ENCODE measurements at regions not wholly inside any gene's neighbourhood (a gene's known extent, or its start where the extent isn't known, plus 50 kb on each side); places are given as distances from the start of the nearest gene placed in this dataset.
"Not testable (repeated sequence)": the region's sequence is repeated elsewhere in the genome, so short reads cannot be mapped to it uniquely, and the experiment has no call there.

DNA sequence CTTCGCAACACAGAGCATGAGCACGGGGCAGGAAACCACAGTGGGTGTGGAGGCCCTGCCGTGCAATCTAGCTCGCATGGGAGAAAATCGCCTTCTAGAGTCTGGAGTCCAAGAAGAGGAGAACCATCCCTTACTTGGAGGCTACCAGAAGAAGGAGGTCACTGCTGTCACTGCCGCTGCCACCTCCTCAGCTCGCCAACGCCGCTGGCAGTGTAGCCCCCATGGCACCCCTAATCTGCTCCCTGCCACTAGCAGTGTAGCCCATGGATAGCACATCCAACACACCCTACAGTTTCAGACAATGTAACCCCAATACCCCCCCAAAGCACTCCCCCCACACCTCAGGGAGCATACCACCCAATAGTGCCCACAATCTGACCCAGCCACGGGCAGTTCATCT, 438.0 kb upstream of the ZNF337 start:
- TF ChIP-seq CTCF (conservative IDR thresholded peaks at IDR 0.05; ENCODE audit: low read length): no peak
- TF ChIP-seq EZH2phosphoT487 (IDR thresholded peaks at IDR 0.05; ENCODE audit: borderline replicate concordance, low read depth, low read length): no peak
- Histone ChIP-seq H4K20me1 (ENCODE audit: insufficient read depth, low read length) (no peaks in the 10 kb centered on the region), H3K36me3 (ENCODE audit: insufficient read depth, low read length) (no peaks in the 10 kb centered on the region), H3K79me2 (ENCODE audit: insufficient read depth, low read depth, low read length) (no peaks in the 10 kb centered on the region), H3K27ac (ENCODE audit: low read depth, low read length, poor library complexity, severe bottlenecking) (no peak overlapping the region), H3K4me1 (ENCODE audit: insufficient read depth, low read length, poor library complexity, severe bottlenecking) (no peaks in the 10 kb centered on the region), H2AFZ (ENCODE audit: low read length) (no peak overlapping the region), H3K4me2 (ENCODE audit: low read length) (no peak overlapping the region), H3K9me3 (ENCODE audit: low read length) (no peaks in the 10 kb centered on the region), H3K9me2 (ENCODE audit: insufficient read depth, low read length) (no peaks in the 10 kb centered on the region), H3K4me3 (ENCODE audit: low read depth, low read length, poor library complexity, severe bottlenecking) (no peak overlapping the region)
- POLR2A ChIA-PET: no interaction called here
- no peak for DNase-seq (ENCODE audit: low spot score)
- no TSS peak for BruUV-seq (replicated peaks)
- intact Hi-C loops (cut with micrococcal nuclease; ENCODE audit: unreplicated experiment): no loop called here
- CTCF ChIA-PET (ENCODE audit: unreplicated experiment): no interaction called here

DNA sequence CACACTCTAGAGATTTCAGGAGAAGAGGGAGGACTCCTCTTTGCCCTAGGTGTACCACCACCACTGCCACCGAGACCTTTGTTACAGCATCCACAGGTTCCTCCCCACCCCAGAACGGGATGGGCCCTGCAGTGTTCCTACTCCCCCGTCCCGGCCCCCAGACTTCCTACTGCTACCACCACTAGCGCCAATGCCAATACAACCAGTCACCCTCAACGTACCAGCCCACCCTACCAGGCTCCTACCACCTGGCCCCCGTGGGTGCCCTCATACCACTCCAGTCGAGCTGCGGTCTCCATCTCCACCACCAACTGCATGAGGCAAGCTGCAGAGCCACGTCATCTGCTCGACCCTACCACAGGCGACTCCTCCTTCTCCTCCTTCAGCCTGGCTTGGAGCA, 437.1 kb upstream of the ZNF337 start:
- H3K9me3 ChIP-seq (ENCODE audit: low read length); POLR2A ChIA-PET; H3K9me2 ChIP-seq (ENCODE audit: insufficient read depth, low read length); H3K27ac ChIP-seq (ENCODE audit: low read depth, low read length, poor library complexity, severe bottlenecking); intact Hi-C loops (cut with micrococcal nuclease; ENCODE audit: unreplicated experiment); DNase-seq (ENCODE audit: low spot score); H2AFZ ChIP-seq (ENCODE audit: low read length); H3K79me2 ChIP-seq (ENCODE audit: insufficient read depth, low read depth, low read length); CTCF ChIA-PET (ENCODE audit: unreplicated experiment); H3K4me3 ChIP-seq (ENCODE audit: low read depth, low read length, poor library complexity, severe bottlenecking); BruUV-seq (replicated peaks); H3K4me2 ChIP-seq (ENCODE audit: low read length); H3K4me1 ChIP-seq (ENCODE audit: insufficient read depth, low read length, poor library complexity, severe bottlenecking); H4K20me1 ChIP-seq (ENCODE audit: insufficient read depth, low read length); H3K36me3 ChIP-seq (ENCODE audit: insufficient read depth, low read length): not testable (repeated sequence)

- DNase-seq (ENCODE audit: low spot score); H3K36me3 ChIP-seq (ENCODE audit: insufficient read depth, low read length); H4K20me1 ChIP-seq (ENCODE audit: insufficient read depth, low read length); H3K4me2 ChIP-seq (ENCODE audit: low read length); H2AFZ ChIP-seq (ENCODE audit: low read length); intact Hi-C loops (cut with micrococcal nuclease; ENCODE audit: unreplicated experiment); H3K9me2 ChIP-seq (ENCODE audit: insufficient read depth, low read length); H3K27ac ChIP-seq (ENCODE audit: low read depth, low read length, poor library complexity, severe bottlenecking); H3K9me3 ChIP-seq (ENCODE audit: low read length); BruUV-seq (replicated peaks); H3K79me2 ChIP-seq (ENCODE audit: insufficient read depth, low read depth, low read length); H3K4me1 ChIP-seq (ENCODE audit: insufficient read depth, low read length, poor library complexity, severe bottlenecking); POLR2A ChIA-PET; H3K4me3 ChIP-seq (ENCODE audit: low read depth, low read length, poor library complexity, severe bottlenecking); CTCF ChIA-PET (ENCODE audit: unreplicated experiment): not testable (repeated sequence)
Measured at GRCh38 chr20:26120920-26121319, 424.3 kb upstream of the ZNF337 start.

DNA sequence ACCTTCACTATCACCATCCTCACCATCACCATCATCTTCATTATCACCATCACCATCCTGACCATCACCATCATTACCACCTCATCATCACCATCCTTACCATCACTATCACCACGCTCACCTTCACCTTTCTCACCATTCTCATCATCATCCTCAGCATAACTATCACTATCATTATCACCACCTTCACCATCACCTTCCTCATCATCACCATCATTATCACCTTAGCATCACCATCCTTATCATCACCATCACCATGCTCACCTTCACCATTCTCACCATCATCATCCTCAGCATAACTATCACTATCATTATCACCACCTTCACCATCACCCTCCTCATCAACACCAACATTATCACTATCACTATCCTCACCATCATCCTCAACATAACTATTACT, 397.8 kb upstream of the ZNF337 start:
- H3K27ac ChIP-seq (ENCODE audit: low read depth, low read length, poor library complexity, severe bottlenecking); H3K36me3 ChIP-seq (ENCODE audit: insufficient read depth, low read length); CTCF ChIA-PET (ENCODE audit: unreplicated experiment); BruUV-seq (replicated peaks); H3K79me2 ChIP-seq (ENCODE audit: insufficient read depth, low read depth, low read length); DNase-seq (ENCODE audit: low spot score); H3K4me3 ChIP-seq (ENCODE audit: low read depth, low read length, poor library complexity, severe bottlenecking); H3K4me1 ChIP-seq (ENCODE audit: insufficient read depth, low read length, poor library complexity, severe bottlenecking); H3K9me3 ChIP-seq (ENCODE audit: low read length); H2AFZ ChIP-seq (ENCODE audit: low read length); POLR2A ChIA-PET; intact Hi-C loops (cut with micrococcal nuclease; ENCODE audit: unreplicated experiment); H3K4me2 ChIP-seq (ENCODE audit: low read length); H3K9me2 ChIP-seq (ENCODE audit: insufficient read depth, low read length); H4K20me1 ChIP-seq (ENCODE audit: insufficient read depth, low read length): not testable (repeated sequence)

- intact Hi-C loops (cut with micrococcal nuclease; ENCODE audit: unreplicated experiment); CTCF ChIA-PET (ENCODE audit: unreplicated experiment); H3K36me3 ChIP-seq (ENCODE audit: insufficient read depth, low read length); BruUV-seq (replicated peaks); H3K79me2 ChIP-seq (ENCODE audit: insufficient read depth, low read depth, low read length); H3K27ac ChIP-seq (ENCODE audit: low read depth, low read length, poor library complexity, severe bottlenecking); H2AFZ ChIP-seq (ENCODE audit: low read length); H3K4me3 ChIP-seq (ENCODE audit: low read depth, low read length, poor library complexity, severe bottlenecking); H3K4me1 ChIP-seq (ENCODE audit: insufficient read depth, low read length, poor library complexity, severe bottlenecking); H3K4me2 ChIP-seq (ENCODE audit: low read length); H3K9me2 ChIP-seq (ENCODE audit: insufficient read depth, low read length); DNase-seq (ENCODE audit: low spot score); H3K9me3 ChIP-seq (ENCODE audit: low read length); POLR2A ChIA-PET; H4K20me1 ChIP-seq (ENCODE audit: insufficient read depth, low read length): not testable (repeated sequence)
Measured at GRCh38 chr20:26091921-26092320, 395.3 kb upstream of the ZNF337 start.

- H3K4me1 ChIP-seq (ENCODE audit: insufficient read depth, low read length, poor library complexity, severe bottlenecking); BruUV-seq (replicated peaks); POLR2A ChIA-PET: not testable (repeated sequence)
Measured at GRCh38 chr20:26086195-26086594, 389.5 kb upstream of the ZNF337 start.

More at GRCh38 chr20:26086195-26086594, 389.5 kb upstream of the ZNF337 start:
- DNase-seq (ENCODE audit: low spot score); intact Hi-C loops (cut with micrococcal nuclease; ENCODE audit: unreplicated experiment); H3K4me2 ChIP-seq (ENCODE audit: low read length); H3K4me3 ChIP-seq (ENCODE audit: low read depth, low read length, poor library complexity, severe bottlenecking); H3K9me3 ChIP-seq (ENCODE audit: low read length); H3K27ac ChIP-seq (ENCODE audit: low read depth, low read length, poor library complexity, severe bottlenecking); H3K79me2 ChIP-seq (ENCODE audit: insufficient read depth, low read depth, low read length); H4K20me1 ChIP-seq (ENCODE audit: insufficient read depth, low read length); H3K9me2 ChIP-seq (ENCODE audit: insufficient read depth, low read length); CTCF ChIA-PET (ENCODE audit: unreplicated experiment); H2AFZ ChIP-seq (ENCODE audit: low read length); H3K36me3 ChIP-seq (ENCODE audit: insufficient read depth, low read length): not testable (repeated sequence)
